Lung (tissue), 11 donors: ENCODE measurements at regions not wholly inside any gene's neighbourhood (a gene's known extent, or its start where the extent isn't known, plus 50 kb on each side); places are given as distances from the start of the nearest gene placed in this dataset.

ENCODE experiments used
- ATAC-seq: fragments of 200-7000 bp; cut with Tn5 transposase; one replicate; pipeline ENCODE4 v1.9.1; 2020; ENCODE audit warnings: moderate number of reproducible peaks; ENCODE audit not compliant: insufficient read depth, low FRiP score
- DNase-seq, 3 donors: peaks; one replicate each; pipeline ENCODE4 v3.0.0-alpha.2; 2013 to 2017
- H3K27ac ChIP-seq, 2 donors: one replicate each; pipeline ENCODE4 v1.5.1; 2013; ENCODE audit warnings: mild to moderate bottlenecking in 2 of 2, moderate library complexity in 2 of 2, control low read depth in 1 of 2, inconsistent platforms in 1 of 2, low read depth in 1 of 2, low read length in 1 of 2
- H3K27me3 ChIP-seq, 3 donors: one replicate each; pipeline ENCODE4 v1.5.1; 2013; ENCODE audit warnings: low read length in 2 of 3; ENCODE audit not compliant: control insufficient read depth in 3 of 3, insufficient read depth in 3 of 3
- H3K36me3 ChIP-seq, 4 donors: one replicate each; pipeline ENCODE4 v1.5.1; 2013; ENCODE audit warnings: low read length in 4 of 4, mild to moderate bottlenecking in 1 of 4, moderate library complexity in 1 of 4; ENCODE audit not compliant: control insufficient read depth in 4 of 4, insufficient read depth in 4 of 4
- H3K4me1 ChIP-seq, 5 donors: one replicate each; pipeline ENCODE4 v1.5.1; 2013; ENCODE audit warnings: low read length in 5 of 5, mild to moderate bottlenecking in 2 of 5, moderate library complexity in 1 of 5; ENCODE audit not compliant: control insufficient read depth in 5 of 5, insufficient read depth in 5 of 5
- H3K4me3 ChIP-seq: one replicate; pipeline ENCODE4 v1.5.1; 2013; ENCODE audit warnings: mild to moderate bottlenecking, control low read depth, moderate library complexity
- H3K9ac ChIP-seq, 2 donors: one replicate each; pipeline ENCODE4 v1.5.1; 2013; ENCODE audit warnings: low read length in 2 of 2, control low read depth in 1 of 2; ENCODE audit not compliant: insufficient read depth in 1 of 2
- H3K9me3 ChIP-seq, 4 donors: one replicate each; pipeline ENCODE4 v1.5.1; 2013; ENCODE audit warnings: low read length in 3 of 4, mild to moderate bottlenecking in 1 of 4, moderate library complexity in 1 of 4; ENCODE audit not compliant: control insufficient read depth in 4 of 4, insufficient read depth in 3 of 4
- WGBS, 2 donors: extraction: QIAGEN DNeasy Blood & Tissue Kit; methylation state at CpG; one replicate each; pipeline ENCODE4 v1.1.7; 2013; 5-methylcytosine and 5-hydroxymethylcytosine counted together
- TF ChIP-seq, protein P1 (sequence below): IDR thresholded peaks from 2 replicates; pipeline ENCODE4 v1.5.1; 2012; ENCODE audit warnings: mild to moderate bottlenecking; ENCODE audit errors: control extremely low read depth, extremely low read depth
- donor health status: control.
- donor health status: control.
- donor health status: Bipolar disorder and iron deficiency.
- donor health status: healthy.
- donor health status: DM: yes; HTN: yes; CAD: no.

DNA sequence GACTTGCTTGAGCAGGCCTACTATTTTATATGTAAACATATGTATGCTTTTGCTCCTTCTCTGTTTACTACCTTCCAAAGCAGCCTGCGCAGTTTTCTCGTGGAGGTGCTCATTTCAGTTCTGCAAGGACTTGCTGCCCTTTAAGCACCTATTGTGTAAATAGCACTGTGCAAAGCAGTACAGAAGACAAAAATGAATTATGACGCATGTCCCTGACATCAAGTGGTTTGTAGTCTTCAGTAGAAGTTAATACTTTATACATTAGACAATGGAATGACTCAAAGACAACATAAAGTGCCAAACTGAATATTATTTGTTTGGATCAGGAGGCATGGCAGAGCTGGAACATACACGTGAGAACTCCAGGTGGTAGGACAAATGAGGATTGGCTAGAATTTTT, 611.7 kb downstream of the LMO4 start:
- WGBS, 2 donors = 70 to 84% methylated on average over 4 of the region's 4 CpGs
- ATAC-seq (peak; percentile 54), DNase-seq (peak in 2 of 3 donors; percentile 29 to 30)
- no peaks in the 10 kb centered on the region for H3K27me3 ChIP-seq
- H3K4me3 ChIP-seq = no peak overlapping the region
- TF ChIP-seq, protein P1, sequence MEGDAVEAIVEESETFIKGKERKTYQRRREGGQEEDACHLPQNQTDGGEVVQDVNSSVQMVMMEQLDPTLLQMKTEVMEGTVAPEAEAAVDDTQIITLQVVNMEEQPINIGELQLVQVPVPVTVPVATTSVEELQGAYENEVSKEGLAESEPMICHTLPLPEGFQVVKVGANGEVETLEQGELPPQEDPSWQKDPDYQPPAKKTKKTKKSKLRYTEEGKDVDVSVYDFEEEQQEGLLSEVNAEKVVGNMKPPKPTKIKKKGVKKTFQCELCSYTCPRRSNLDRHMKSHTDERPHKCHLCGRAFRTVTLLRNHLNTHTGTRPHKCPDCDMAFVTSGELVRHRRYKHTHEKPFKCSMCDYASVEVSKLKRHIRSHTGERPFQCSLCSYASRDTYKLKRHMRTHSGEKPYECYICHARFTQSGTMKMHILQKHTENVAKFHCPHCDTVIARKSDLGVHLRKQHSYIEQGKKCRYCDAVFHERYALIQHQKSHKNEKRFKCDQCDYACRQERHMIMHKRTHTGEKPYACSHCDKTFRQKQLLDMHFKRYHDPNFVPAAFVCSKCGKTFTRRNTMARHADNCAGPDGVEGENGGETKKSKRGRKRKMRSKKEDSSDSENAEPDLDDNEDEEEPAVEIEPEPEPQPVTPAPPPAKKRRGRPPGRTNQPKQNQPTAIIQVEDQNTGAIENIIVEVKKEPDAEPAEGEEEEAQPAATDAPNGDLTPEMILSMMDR = no peak
- H3K36me3 ChIP-seq = no peaks in the 10 kb centered on the region
- H3K4me1 ChIP-seq = peaks cover 0 to 44% (median 10%) of the 10 kb centered on the region in 5 donors
- H3K9ac ChIP-seq = no peak overlapping the region
- H3K27ac ChIP-seq = no peak overlapping the region
- no peaks in the 10 kb centered on the region for H3K9me3 ChIP-seq

DNA sequence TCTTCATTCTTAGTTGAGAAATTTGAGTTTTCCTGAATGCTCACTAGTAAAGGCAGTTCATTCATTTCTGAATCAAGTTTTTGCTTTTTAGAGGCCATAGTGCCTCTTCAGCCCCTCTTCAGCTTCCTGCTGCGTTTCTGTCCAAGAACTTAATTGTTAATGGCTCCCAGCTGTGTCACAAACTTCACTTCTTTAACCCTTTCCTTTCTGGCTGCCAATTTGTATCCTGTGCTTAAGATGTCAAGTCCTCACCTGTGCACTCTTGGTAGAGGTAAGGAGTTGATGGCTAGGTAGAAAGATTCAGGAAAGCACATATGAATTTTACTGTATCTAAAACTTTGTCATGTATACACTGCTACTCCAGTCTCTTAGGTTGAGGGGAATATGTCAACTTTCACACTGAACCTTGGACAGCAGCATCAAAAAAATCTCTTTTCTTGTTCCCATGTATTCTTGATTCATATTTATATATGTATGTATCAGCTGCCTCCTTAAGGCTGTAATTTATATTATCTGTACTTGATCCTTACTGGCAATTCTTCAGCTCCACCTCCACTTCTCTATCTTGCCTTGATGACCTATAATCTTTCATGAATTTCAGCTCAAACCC, 612.8 kb downstream of the LMO4 start:
- no peaks in the 10 kb centered on the region for H3K36me3 ChIP-seq
- 4 to 30% methylated on average over 1 of the region's 1 CpG for WGBS, 2 donors
- H3K9me3 ChIP-seq = no peaks in the 10 kb centered on the region
- no peak overlapping the region for H3K9ac ChIP-seq
- H3K4me3 ChIP-seq = no peak overlapping the region
- DNase-seq (peak in 2 of 3 donors; percentile 76 to 79), ATAC-seq (no peak)
- H3K27me3 ChIP-seq = no peaks in the 10 kb centered on the region
- TF ChIP-seq, protein P1 = no peak
- H3K27ac ChIP-seq = no peak overlapping the region
- peaks cover 0 to 44% (median 10%) of the 10 kb centered on the region in 5 donors for H3K4me1 ChIP-seq

DNA sequence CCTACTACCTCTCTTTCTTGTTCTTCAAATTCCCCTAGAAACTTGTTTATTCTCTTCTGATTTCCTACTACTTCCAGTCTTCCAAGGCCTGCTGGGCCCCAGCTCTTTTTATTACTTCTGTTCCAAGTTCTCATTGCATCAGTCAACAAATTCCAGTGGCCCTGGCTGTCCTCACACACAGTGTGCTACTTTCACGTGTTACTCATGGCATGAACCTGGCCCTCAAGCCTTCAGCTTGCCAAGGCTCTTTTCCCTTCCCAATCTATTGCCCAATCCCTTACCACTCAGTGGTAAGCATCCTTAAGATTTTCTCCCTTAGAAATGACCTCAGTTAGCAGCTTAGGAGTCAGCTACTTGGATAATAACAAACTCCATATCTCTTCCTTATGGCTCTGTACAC, 613.5 kb downstream of the LMO4 start:
- TF ChIP-seq, protein P1 = no peak
- H3K27ac ChIP-seq = no peak overlapping the region
- H3K36me3 ChIP-seq = no peaks in the 10 kb centered on the region
- peaks cover 0 to 44% (median 10%) of the 10 kb centered on the region in 5 donors for H3K4me1 ChIP-seq
- H3K4me3 ChIP-seq = no peak overlapping the region
- H3K9ac ChIP-seq = no peak overlapping the region
- no peaks in the 10 kb centered on the region for H3K27me3 ChIP-seq
- H3K9me3 ChIP-seq = no peaks in the 10 kb centered on the region
- DNase-seq = peak in 1 of 3 donors; percentile 29
- no peak for ATAC-seq
- 49 to 85% methylated on average over 1 of the region's 1 CpG for WGBS, 2 donors

DNA sequence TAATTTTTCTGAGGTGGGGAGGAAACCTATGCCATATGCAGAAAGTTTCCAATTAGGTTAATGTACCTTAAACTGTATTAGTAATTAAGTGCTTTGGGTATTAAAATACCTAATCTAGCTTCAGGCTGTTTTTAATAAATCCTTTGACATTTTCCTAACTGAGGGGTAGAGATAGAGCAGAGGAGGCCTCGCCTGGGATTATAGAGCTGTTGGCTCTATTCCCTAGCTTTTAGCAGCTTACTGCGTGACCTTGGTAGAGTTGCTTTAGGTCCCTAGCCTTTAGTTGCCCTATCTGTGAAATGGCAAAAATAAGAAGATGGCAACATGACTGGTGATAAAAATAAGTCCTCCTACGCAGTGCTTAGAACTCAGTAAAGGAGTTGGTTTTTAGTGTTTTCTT, 621.0 kb downstream of the LMO4 start:
- Histone ChIP-seq H3K27me3 (no peaks in the 10 kb centered on the region), H3K36me3 (no peaks in the 10 kb centered on the region), H3K4me3 (no peak overlapping the region), H3K9ac (no peak overlapping the region), H3K27ac (no peak overlapping the region), H3K9me3 (no peaks in the 10 kb centered on the region), H3K4me1 (peaks cover 0 to 5% (median 2%) of the 10 kb centered on the region in 5 donors)
- 81 to 89% methylated on average over 3 of the region's 3 CpGs for WGBS, 2 donors
- ATAC-seq (no peak), DNase-seq (no peak)
- TF ChIP-seq, protein P1 = no peak
